ENCODE measurements at regions not wholly inside any gene's neighbourhood (a gene's known extent, or its start where the extent isn't known, plus 50 kb on each side); places are given as distances from the start of the nearest gene placed in this dataset.

GRCh38 chr7:52261057-52261456 lies 774.4 kb upstream of the POM121L12 start:
- 83% methylated on average over 6 of the region's 6 CpGs for WGBS
- Histone ChIP-seq H3K4ac (ENCODE audit: low read depth in 1 of 2, low read length in 2 of 2) (no peak overlapping the region), H2AK5ac (ENCODE audit: low read length, severe bottlenecking) (no peak overlapping the region)

DNA sequence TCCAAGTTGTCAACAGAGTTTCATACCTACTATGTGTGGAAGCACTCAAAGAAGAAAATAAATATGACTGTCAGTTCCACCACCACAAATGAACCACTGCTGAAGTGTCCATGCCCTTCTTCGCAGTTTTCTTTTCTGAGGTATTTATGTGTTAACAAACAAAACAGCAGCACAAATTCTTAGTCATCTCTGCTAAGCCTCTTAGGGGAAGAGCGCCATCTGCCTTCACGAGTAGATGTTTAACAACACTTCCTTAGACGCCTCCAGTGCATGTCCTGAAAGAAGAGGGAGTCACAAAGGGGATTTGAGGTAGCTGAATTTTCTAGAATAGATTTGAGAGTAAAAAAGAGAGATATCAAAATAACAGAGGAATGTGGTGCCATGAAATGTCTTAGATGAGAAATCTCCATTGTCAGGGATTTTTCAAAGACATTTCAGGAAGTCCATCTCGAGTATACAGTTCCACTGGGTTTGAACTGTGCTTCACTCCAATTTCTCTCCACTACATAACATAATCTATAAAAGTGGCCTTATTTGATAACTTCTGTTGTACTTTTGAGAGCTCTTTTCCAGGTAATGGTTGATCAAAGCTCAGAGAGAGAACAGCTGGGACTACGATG lies 775.3 kb upstream of the POM121L12 start:
- Histone ChIP-seq H3K4me2 (ENCODE audit: low read length, poor library complexity, severe bottlenecking) (no peak overlapping the region), H3K9ac (ENCODE audit: low read length) (no peak overlapping the region), H3K27ac (ENCODE audit: low read length, poor library complexity, severe bottlenecking) (no peak overlapping the region), H3K4me3 (ENCODE audit: insufficient read depth in 1 of 2, low read depth in 1 of 2, low read length in 2 of 2) (no peak overlapping the region), H2BK12ac (ENCODE audit: low read length in 2 of 2) (no peak overlapping the region), H3K23ac (ENCODE audit: low read length in 2 of 2) (no peak overlapping the region), H3K36me3 (ENCODE audit: control insufficient read depth in 1 of 2, insufficient read depth in 2 of 2, low read depth in 1 of 2, low read length in 2 of 2) (no peaks in the 10 kb centered on the region), H2AFZ (ENCODE audit: low read depth, low read length) (no peak overlapping the region), H3K79me1 (replicated peaks; ENCODE audit: low read length, poor library complexity, severe bottlenecking) (no peaks in the 10 kb centered on the region), H3K27me3 (ENCODE audit: control insufficient read depth in 1 of 2, insufficient read depth in 1 of 2, low read length in 2 of 2) (no peaks in the 10 kb centered on the region), H3K9me3 (ENCODE audit: control insufficient read depth, low read length) (no peaks in the 10 kb centered on the region), H2BK5ac (ENCODE audit: low read depth, low read length, poor library complexity, severe bottlenecking) (no peak overlapping the region), H3K4me1 (ENCODE audit: control insufficient read depth, insufficient read depth, low read depth, low read length) (no peaks in the 10 kb centered on the region), H4K8ac (ENCODE audit: low read length) (no peak overlapping the region), H4K91ac (ENCODE audit: low read length) (no peak overlapping the region), H3K18ac (ENCODE audit: low read depth in 1 of 2, low read length in 2 of 2) (no peak overlapping the region), H2AK5ac (ENCODE audit: low read length, severe bottlenecking) (no peak overlapping the region), H2BK120ac (ENCODE audit: low read depth, low read length) (no peak overlapping the region), H2BK15ac (ENCODE audit: low read depth, poor library complexity, severe bottlenecking) (no peak overlapping the region), H3K4ac (ENCODE audit: low read depth in 1 of 2, low read length in 2 of 2) (no peak overlapping the region), H3K14ac (ENCODE audit: low read length in 2 of 2) (no peak overlapping the region)
- WGBS = 74% methylated on average over 6 of the region's 6 CpGs
- peak; percentile 7 for DNase-seq

More at GRCh38 chr7:52261057-52261456, 774.4 kb upstream of the POM121L12 start:
- Histone ChIP-seq H2BK15ac (ENCODE audit: low read depth, poor library complexity, severe bottlenecking) (no peak overlapping the region), H3K79me1 (replicated peaks; ENCODE audit: low read length, poor library complexity, severe bottlenecking) (no peaks in the 10 kb centered on the region), H3K4me2 (ENCODE audit: low read length, poor library complexity, severe bottlenecking) (no peak overlapping the region), H3K14ac (ENCODE audit: low read length in 2 of 2) (no peak overlapping the region), H2BK120ac (ENCODE audit: low read depth, low read length) (no peak overlapping the region), H3K9me3 (ENCODE audit: control insufficient read depth, low read length) (no peaks in the 10 kb centered on the region), H4K91ac (ENCODE audit: low read length) (no peak overlapping the region), H2BK5ac (ENCODE audit: low read depth, low read length, poor library complexity, severe bottlenecking) (no peak overlapping the region), H4K8ac (ENCODE audit: low read length) (no peak overlapping the region), H2AFZ (ENCODE audit: low read depth, low read length) (no peak overlapping the region), H3K4me3 (ENCODE audit: insufficient read depth in 1 of 2, low read depth in 1 of 2, low read length in 2 of 2) (no peak overlapping the region), H3K4me1 (ENCODE audit: control insufficient read depth, insufficient read depth, low read depth, low read length) (no peaks in the 10 kb centered on the region), H2BK12ac (ENCODE audit: low read length in 2 of 2) (no peak overlapping the region), H3K27ac (ENCODE audit: low read length, poor library complexity, severe bottlenecking) (no peak overlapping the region), H3K23ac (ENCODE audit: low read length in 2 of 2) (no peak overlapping the region), H3K36me3 (ENCODE audit: control insufficient read depth in 1 of 2, insufficient read depth in 2 of 2, low read depth in 1 of 2, low read length in 2 of 2) (no peaks in the 10 kb centered on the region), H3K9ac (ENCODE audit: low read length) (no peak overlapping the region), H3K18ac (ENCODE audit: low read depth in 1 of 2, low read length in 2 of 2) (no peak overlapping the region), H3K27me3 (ENCODE audit: control insufficient read depth in 1 of 2, insufficient read depth in 1 of 2, low read length in 2 of 2) (no peaks in the 10 kb centered on the region)
- DNase-seq = no peak

DNA sequence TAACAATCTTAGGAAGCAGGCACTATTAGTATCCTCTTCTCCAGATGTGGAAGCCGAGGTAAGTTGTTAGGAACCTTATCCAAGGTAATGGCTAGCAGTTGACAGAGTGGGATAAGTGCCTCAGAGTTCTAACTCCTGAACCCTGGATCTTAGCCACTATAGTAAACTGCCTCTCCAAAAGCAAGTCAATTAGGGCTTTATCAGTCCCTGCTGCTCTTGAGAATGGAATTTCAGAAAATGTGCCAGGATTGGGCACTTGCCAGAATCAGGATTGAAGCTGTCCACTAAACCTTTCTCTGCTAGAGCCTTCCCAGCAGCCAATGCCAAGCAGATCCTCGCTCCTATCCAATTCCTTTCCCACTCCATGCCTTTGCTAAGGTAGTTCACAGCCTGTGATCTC lies 777.5 kb upstream of the POM121L12 start:
- H3K18ac ChIP-seq (ENCODE audit: low read depth in 1 of 2, low read length in 2 of 2) = no peak overlapping the region
- H3K4me3 ChIP-seq (ENCODE audit: insufficient read depth in 1 of 2, low read depth in 1 of 2, low read length in 2 of 2) = no peak overlapping the region
- no peak overlapping the region for H3K14ac ChIP-seq (ENCODE audit: low read length in 2 of 2)
- H3K9me3 ChIP-seq (ENCODE audit: control insufficient read depth, low read length) = no peaks in the 10 kb centered on the region
- no peak overlapping the region for H3K4ac ChIP-seq (ENCODE audit: low read depth in 1 of 2, low read length in 2 of 2)
- no peaks in the 10 kb centered on the region for H3K36me3 ChIP-seq (ENCODE audit: control insufficient read depth in 1 of 2, insufficient read depth in 2 of 2, low read depth in 1 of 2, low read length in 2 of 2)
- H2BK5ac ChIP-seq (ENCODE audit: low read depth, low read length, poor library complexity, severe bottlenecking) = no peak overlapping the region
- H3K27me3 ChIP-seq (ENCODE audit: control insufficient read depth in 1 of 2, insufficient read depth in 1 of 2, low read length in 2 of 2) = no peaks in the 10 kb centered on the region
- no peaks in the 10 kb centered on the region for H3K4me1 ChIP-seq (ENCODE audit: control insufficient read depth, insufficient read depth, low read depth, low read length)
- H3K23ac ChIP-seq (ENCODE audit: low read length in 2 of 2) = no peak overlapping the region
- no peak overlapping the region for H2BK12ac ChIP-seq (ENCODE audit: low read length in 2 of 2)
- no peak overlapping the region for H4K8ac ChIP-seq (ENCODE audit: low read length)
- no peak overlapping the region for H2BK120ac ChIP-seq (ENCODE audit: low read depth, low read length)
- no peak for DNase-seq
- H2AFZ ChIP-seq (ENCODE audit: low read depth, low read length) = no peak overlapping the region
- WGBS = 68% methylated on average over 2 of the region's 2 CpGs
- no peak overlapping the region for H3K9ac ChIP-seq (ENCODE audit: low read length)
- no peak overlapping the region for H2BK15ac ChIP-seq (ENCODE audit: low read depth, poor library complexity, severe bottlenecking)
- H2AK5ac ChIP-seq (ENCODE audit: low read length, severe bottlenecking) = no peak overlapping the region
- no peak overlapping the region for H3K4me2 ChIP-seq (ENCODE audit: low read length, poor library complexity, severe bottlenecking)
- H3K27ac ChIP-seq (ENCODE audit: low read length, poor library complexity, severe bottlenecking) = no peak overlapping the region
- H4K91ac ChIP-seq (ENCODE audit: low read length) = no peak overlapping the region
- H3K79me1 ChIP-seq (replicated peaks; ENCODE audit: low read length, poor library complexity, severe bottlenecking) = no peaks in the 10 kb centered on the region

- Histone ChIP-seq H2BK120ac (ENCODE audit: low read depth, low read length) (no peak overlapping the region), H3K4me3 (ENCODE audit: insufficient read depth in 1 of 2, low read depth in 1 of 2, low read length in 2 of 2) (no peak overlapping the region), H3K4ac (ENCODE audit: low read depth in 1 of 2, low read length in 2 of 2) (no peak overlapping the region), H2AK5ac (ENCODE audit: low read length, severe bottlenecking) (no peak overlapping the region), H2BK12ac (ENCODE audit: low read length in 2 of 2) (no peak overlapping the region), H2BK5ac (ENCODE audit: low read depth, low read length, poor library complexity, severe bottlenecking) (no peak overlapping the region), H4K91ac (ENCODE audit: low read length) (no peak overlapping the region), H3K23ac (ENCODE audit: low read length in 2 of 2) (no peak overlapping the region), H2BK15ac (ENCODE audit: low read depth, poor library complexity, severe bottlenecking) (no peak overlapping the region), H3K27ac (ENCODE audit: low read length, poor library complexity, severe bottlenecking) (no peak overlapping the region), H3K9ac (ENCODE audit: low read length) (no peak overlapping the region), H4K8ac (ENCODE audit: low read length) (no peak overlapping the region), H3K27me3 (ENCODE audit: control insufficient read depth in 1 of 2, insufficient read depth in 1 of 2, low read length in 2 of 2) (no peaks in the 10 kb centered on the region), H3K4me2 (ENCODE audit: low read length, poor library complexity, severe bottlenecking) (no peak overlapping the region), H3K79me1 (replicated peaks; ENCODE audit: low read length, poor library complexity, severe bottlenecking) (no peaks in the 10 kb centered on the region), H3K14ac (ENCODE audit: low read length in 2 of 2) (no peak overlapping the region), H2AFZ (ENCODE audit: low read depth, low read length) (no peak overlapping the region), H3K36me3 (ENCODE audit: control insufficient read depth in 1 of 2, insufficient read depth in 2 of 2, low read depth in 1 of 2, low read length in 2 of 2) (no peaks in the 10 kb centered on the region), H3K9me3 (ENCODE audit: control insufficient read depth, low read length) (no peaks in the 10 kb centered on the region), H3K18ac (ENCODE audit: low read depth in 1 of 2, low read length in 2 of 2) (no peak overlapping the region), H3K4me1 (ENCODE audit: control insufficient read depth, insufficient read depth, low read depth, low read length) (no peaks in the 10 kb centered on the region)
- 55% methylated on average over 2 of the region's 4 CpGs for whole genome bisulfite sequencing
- DNase-seq = no peak
These were observed 780.9 kb upstream of the POM121L12 start for GRCh38 chr7:52254396-52255010.

Data from mesenchymal stem cell (in vitro differentiated cells and primary cell).